CD4-positive, CD25-positive, alpha-beta regulatory T cell (primary cell): ENCODE measurements at regions not wholly inside any gene's neighbourhood (a gene's known extent, or its start where the extent isn't known, plus 50 kb on each side); places are given as distances from the start of the nearest gene placed in this dataset.

Experiments
- ATAC-seq, 2 donors: fragments of 150-1000 bp; cut with Tn5 transposase; one replicate each; pipeline ENCODE4 v1.10.0; 2021; ENCODE audit warnings: low read depth in 2 of 2, moderate number of reproducible peaks in 2 of 2, moderate library complexity in 1 of 2
- DNase-seq, 3 donors: peaks; one replicate each; pipeline versions ENCODE4 v3.0.0 to v3.0.0-alpha.2; 2012 to 2022; ENCODE audit warnings: mixed read lengths in 1 of 3
- H3K27ac ChIP-seq: one replicate; pipeline ENCODE4 v1.7.0; 2013; ENCODE audit warnings: mild to moderate bottlenecking, low read length; ENCODE audit not compliant: insufficient read depth, poor library complexity, severe bottlenecking
- H3K27me3 ChIP-seq: one replicate; pipeline ENCODE4 v1.7.0; 2013; ENCODE audit warnings: low read length; ENCODE audit not compliant: control insufficient read depth, insufficient read depth
- H3K36me3 ChIP-seq: one replicate; pipeline ENCODE4 v1.7.0; 2013; ENCODE audit warnings: mild to moderate bottlenecking, low read length, moderate library complexity; ENCODE audit not compliant: control insufficient read depth, insufficient read depth
- H3K4me1 ChIP-seq: 2 replicates; pipeline ENCODE4 v1.7.0; 2013; ENCODE audit warnings: mild to moderate bottlenecking, low read length; ENCODE audit not compliant: insufficient read depth, control insufficient read depth, poor library complexity, severe bottlenecking
- H3K4me3 ChIP-seq: one replicate; pipeline ENCODE4 v1.7.0; 2013; ENCODE audit warnings: low read depth, mild to moderate bottlenecking, low read length, moderate library complexity
- H3K9me3 ChIP-seq, 2 experiments: 1 replicate in 1 of 2; 2 replicates in 1 of 2; pipeline ENCODE4 v1.7.0; 2013; ENCODE audit warnings: low read length in 2 of 2, mild to moderate bottlenecking in 1 of 2, moderate library complexity in 1 of 2; ENCODE audit not compliant: control insufficient read depth in 2 of 2
- H3K27ac Mint-ChIP-seq, 3 donors: one replicate each; pipeline ENCODE4 v1.8.0; 2020 to 2022; ENCODE audit warnings: mild to moderate bottlenecking in 3 of 3, mixed read lengths in 3 of 3, moderate library complexity in 2 of 3
- H3K27me3 Mint-ChIP-seq: one replicate; pipeline ENCODE4 v1.8.0; 2022; ENCODE audit warnings: mild to moderate bottlenecking, mixed read lengths
- H3K36me3 Mint-ChIP-seq: one replicate; pipeline ENCODE4 v1.8.0; 2020; ENCODE audit warnings: mixed read lengths
- H3K4me1 Mint-ChIP-seq, 4 donors: one replicate each; pipeline ENCODE4 v1.8.0; 2020 to 2022; ENCODE audit warnings: mixed read lengths in 4 of 4, mild to moderate bottlenecking in 1 of 4
- H3K4me3 Mint-ChIP-seq, 4 donors: one replicate each; pipeline ENCODE4 v1.8.0; 2020 to 2022; ENCODE audit warnings: mild to moderate bottlenecking in 4 of 4, mixed read lengths in 4 of 4, moderate library complexity in 3 of 4
- H3K9me3 Mint-ChIP-seq, 7 donors: one replicate each; pipeline ENCODE4 v1.8.0; 2020 to 2022; ENCODE audit warnings: mixed read lengths in 7 of 7, mild to moderate bottlenecking in 3 of 7, moderate library complexity in 2 of 7

GRCh38 chr2:120994301-120994995 is 258.8 kb downstream of the GLI2 start:
- H3K4me3 Mint-ChIP-seq, result no peak overlapping the region
- H3K4me1 ChIP-seq, result no peaks in the 10 kb centered on the region
- ATAC-seq, result no peak
- H3K4me3 ChIP-seq, result no peak overlapping the region
- H3K36me3 ChIP-seq, result no peaks in the 10 kb centered on the region
- peaks cover 4% of the 10 kb centered on the region for H3K27me3 Mint-ChIP-seq
- H3K9me3 ChIP-seq, result no peaks in the 10 kb centered on the region
- no peak for DNase-seq
- H3K27ac ChIP-seq, result no peak overlapping the region
- H3K9me3 Mint-ChIP-seq, result peaks cover 0 to 1% (median 0%) of the 10 kb centered on the region in 7 donors
- no peak overlapping the region for H3K27ac Mint-ChIP-seq
- H3K27me3 ChIP-seq, result no peaks in the 10 kb centered on the region
- no peaks in the 10 kb centered on the region for H3K4me1 Mint-ChIP-seq
- no peaks in the 10 kb centered on the region for H3K36me3 Mint-ChIP-seq

DNA sequence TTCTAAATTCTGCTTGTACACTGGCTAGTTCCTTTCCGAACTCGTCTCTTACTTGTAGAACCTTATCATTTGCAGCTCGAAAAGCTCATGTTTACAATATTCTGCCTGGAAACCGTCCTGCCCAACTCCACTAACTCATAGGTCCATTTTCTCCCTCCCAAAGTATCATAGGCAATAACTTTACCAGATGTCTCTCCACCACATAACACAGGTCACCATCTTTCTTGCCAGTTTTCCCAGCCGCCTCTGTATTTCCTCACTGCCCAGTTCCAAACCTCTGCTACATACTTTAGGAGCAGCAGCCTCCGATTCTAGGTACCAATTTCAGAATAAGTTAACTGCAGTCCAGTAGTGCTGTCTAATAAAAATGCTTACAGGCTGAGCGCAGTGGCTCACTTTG is 259.5 kb downstream of the GLI2 start:
- no peak overlapping the region for H3K27ac Mint-ChIP-seq
- Histone ChIP-seq H3K27me3 (no peaks in the 10 kb centered on the region), H3K27ac (no peak overlapping the region), H3K36me3 (no peaks in the 10 kb centered on the region), H3K4me3 (no peak overlapping the region), H3K9me3 (no peaks in the 10 kb centered on the region), H3K4me1 (no peaks in the 10 kb centered on the region)
- no peak for DNase-seq
- H3K9me3 Mint-ChIP-seq, result peaks cover 0 to 1% (median 0%) of the 10 kb centered on the region in 7 donors
- H3K27me3 Mint-ChIP-seq, result peaks cover 4% of the 10 kb centered on the region
- no peak for ATAC-seq
- no peak overlapping the region for H3K4me3 Mint-ChIP-seq
- H3K4me1 Mint-ChIP-seq, result no peaks in the 10 kb centered on the region
- H3K36me3 Mint-ChIP-seq, result no peaks in the 10 kb centered on the region

GRCh38 chr2:120995656-120996190 is 260.1 kb downstream of the GLI2 start:
- ATAC-seq, result no peak
- Mint-ChIP-seq H3K4me1 (no peaks in the 10 kb centered on the region), H3K4me3 (no peak overlapping the region), H3K36me3 (no peaks in the 10 kb centered on the region), H3K27me3 (peaks cover 4% of the 10 kb centered on the region), H3K9me3 (peaks cover 0 to 1% (median 0%) of the 10 kb centered on the region in 7 donors), H3K27ac (no peak overlapping the region)
- no peak for DNase-seq
- Histone ChIP-seq H3K27ac (no peak overlapping the region), H3K9me3 (no peaks in the 10 kb centered on the region), H3K4me1 (no peaks in the 10 kb centered on the region), H3K36me3 (no peaks in the 10 kb centered on the region), H3K27me3 (no peaks in the 10 kb centered on the region), H3K4me3 (no peak overlapping the region)

DNA sequence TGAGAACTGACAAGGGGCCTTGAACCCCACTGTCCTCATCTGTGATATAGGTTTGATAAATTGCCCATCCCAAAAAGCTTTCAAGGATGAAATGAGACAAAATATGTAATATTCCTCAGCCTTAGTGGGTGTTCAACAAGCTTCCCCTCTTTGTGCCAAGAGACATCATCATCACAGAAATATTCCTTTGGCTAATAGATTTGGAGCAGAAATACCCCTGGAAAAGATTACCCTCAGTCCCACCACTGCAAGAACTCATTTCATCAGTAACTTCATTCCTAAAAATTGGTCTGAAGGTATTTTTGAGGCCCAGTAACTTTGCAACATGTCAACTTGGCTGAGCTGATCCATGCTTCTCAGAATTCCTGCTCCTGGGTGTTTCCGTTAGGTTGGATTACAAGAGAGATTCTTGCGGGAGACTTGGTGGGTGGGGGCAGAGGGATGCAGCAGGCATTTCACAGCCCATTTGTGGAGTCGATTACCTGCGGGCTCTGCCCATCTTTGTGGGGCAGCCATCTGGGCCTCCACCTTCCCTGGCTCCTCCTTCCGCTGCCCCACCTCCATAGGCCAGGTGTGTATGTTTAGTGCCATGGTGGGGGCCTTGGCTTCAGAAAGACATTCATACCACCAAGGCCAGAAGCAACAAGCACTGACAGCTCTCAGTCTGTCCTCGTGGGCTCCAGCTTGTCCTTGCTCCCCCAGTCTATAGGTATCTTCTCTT is 263.9 kb downstream of the GLI2 start:
- DNase-seq, result no peak
- Histone ChIP-seq H3K27ac (no peak overlapping the region), H3K9me3 (no peaks in the 10 kb centered on the region), H3K36me3 (no peaks in the 10 kb centered on the region), H3K4me1 (no peaks in the 10 kb centered on the region), H3K27me3 (no peaks in the 10 kb centered on the region), H3K4me3 (no peak overlapping the region)
- no peaks in the 10 kb centered on the region for H3K4me1 Mint-ChIP-seq
- peaks cover 0 to 2% (median 0%) of the 10 kb centered on the region in 7 donors for H3K9me3 Mint-ChIP-seq
- H3K4me3 Mint-ChIP-seq, result no peak overlapping the region
- H3K27ac Mint-ChIP-seq, result no peak overlapping the region
- ATAC-seq, result no peak
- no peaks in the 10 kb centered on the region for H3K36me3 Mint-ChIP-seq
- H3K27me3 Mint-ChIP-seq, result peaks cover 4% of the 10 kb centered on the region

- Mint-ChIP-seq H3K9me3 (peaks cover 0 to 2% (median 0%) of the 10 kb centered on the region in 7 donors), H3K36me3 (no peaks in the 10 kb centered on the region), H3K27ac (no peak overlapping the region), H3K4me1 (no peaks in the 10 kb centered on the region), H3K4me3 (no peak overlapping the region), H3K27me3 (peaks cover 4% of the 10 kb centered on the region)
- H3K4me1 ChIP-seq, result no peaks in the 10 kb centered on the region
- no peak for DNase-seq
- H3K27me3 ChIP-seq, result no peaks in the 10 kb centered on the region
- no peak for ATAC-seq
- no peaks in the 10 kb centered on the region for H3K36me3 ChIP-seq
- H3K9me3 ChIP-seq, result no peaks in the 10 kb centered on the region
- no peak overlapping the region for H3K27ac ChIP-seq
- H3K4me3 ChIP-seq, result no peak overlapping the region
Measured at GRCh38 chr2:121000804-121001203, 265.1 kb downstream of the GLI2 start.

GRCh38 chr2:121001641-121002040 is 266.0 kb downstream of the GLI2 start:
- no peaks in the 10 kb centered on the region for H3K4me1 ChIP-seq
- H3K36me3 Mint-ChIP-seq, result no peaks in the 10 kb centered on the region
- ATAC-seq, result no peak
- no peak overlapping the region for H3K4me3 ChIP-seq
- no peaks in the 10 kb centered on the region for H3K27me3 ChIP-seq
- H3K4me1 Mint-ChIP-seq, result no peaks in the 10 kb centered on the region
- H3K36me3 ChIP-seq, result no peaks in the 10 kb centered on the region
- no peak overlapping the region for H3K27ac Mint-ChIP-seq
- no peak for DNase-seq
- peaks cover 4% of the 10 kb centered on the region for H3K27me3 Mint-ChIP-seq
- H3K4me3 Mint-ChIP-seq, result no peak overlapping the region
- no peaks in the 10 kb centered on the region for H3K9me3 ChIP-seq
- peaks cover 0 to 2% (median 0%) of the 10 kb centered on the region in 7 donors for H3K9me3 Mint-ChIP-seq
- no peak overlapping the region for H3K27ac ChIP-seq

- no peak for DNase-seq
- H3K4me3 Mint-ChIP-seq, result no peak overlapping the region
- H3K4me1 Mint-ChIP-seq, result no peaks in the 10 kb centered on the region
- Histone ChIP-seq H3K27ac (no peak overlapping the region), H3K9me3 (no peaks in the 10 kb centered on the region), H3K27me3 (no peaks in the 10 kb centered on the region), H3K36me3 (no peaks in the 10 kb centered on the region), H3K4me3 (no peak overlapping the region), H3K4me1 (no peaks in the 10 kb centered on the region)
- H3K27ac Mint-ChIP-seq, result no peak overlapping the region
- peaks cover 0 to 4% (median 1%) of the 10 kb centered on the region in 7 donors for H3K9me3 Mint-ChIP-seq
- H3K36me3 Mint-ChIP-seq, result no peaks in the 10 kb centered on the region
- no peaks in the 10 kb centered on the region for H3K27me3 Mint-ChIP-seq
- ATAC-seq, result no peak
Measured at GRCh38 chr2:121002597-121002996, 266.9 kb downstream of the GLI2 start.
